ENCODE measurements at regions not wholly inside any gene's neighbourhood (a gene's known extent, or its start where the extent isn't known, plus 50 kb on each side); places are given as distances from the start of the nearest gene placed in this dataset.
"Not testable (repeated sequence)": the region's sequence is repeated elsewhere in the genome, so short reads cannot be mapped to it uniquely, and the experiment has no call there.

- TF ChIP-seq CTCF (IDR thresholded peaks at IDR 0.05; ENCODE audit: low read depth, low read length, missing control alignments) = no peak
- no peak overlapping the region for H3K4me3 ChIP-seq (ENCODE audit: low read depth, low read length)
- no peak for DNase-seq (ENCODE audit: low read depth)
Observed at GRCh38 chr2:144796164-144796563, 276.2 kb upstream of the ZEB2 start.

- no peak overlapping the region for H3K4me3 ChIP-seq (ENCODE audit: low read depth, low read length)
- TF ChIP-seq CTCF (IDR thresholded peaks at IDR 0.05; ENCODE audit: low read depth, low read length, missing control alignments) = no peak
- no peak for DNase-seq (ENCODE audit: low read depth)
Observed at GRCh38 chr2:144785253-144785652, 265.3 kb upstream of the ZEB2 start.

GRCh38 chr2:144780983-144781382, 261.1 kb upstream of the ZEB2 start:
- no peak overlapping the region for H3K4me3 ChIP-seq (ENCODE audit: low read depth, low read length)
- TF ChIP-seq CTCF (IDR thresholded peaks at IDR 0.05; ENCODE audit: low read depth, low read length, missing control alignments) = no peak
- DNase-seq (ENCODE audit: low read depth) = no peak

- TF ChIP-seq CTCF (IDR thresholded peaks at IDR 0.05; ENCODE audit: low read depth, low read length, missing control alignments) = no peak
- no peak overlapping the region for H3K4me3 ChIP-seq (ENCODE audit: low read depth, low read length)
- DNase-seq (ENCODE audit: low read depth) = no peak
Observed at GRCh38 chr2:144776766-144777165, 256.8 kb upstream of the ZEB2 start.

- H3K4me3 ChIP-seq (ENCODE audit: low read depth, low read length) = no peak overlapping the region
- no peak for TF ChIP-seq CTCF (IDR thresholded peaks at IDR 0.05; ENCODE audit: low read depth, low read length, missing control alignments)
- no peak for DNase-seq (ENCODE audit: low read depth)
Observed at GRCh38 chr2:144774809-144775208, 254.9 kb upstream of the ZEB2 start.

- DNase-seq (ENCODE audit: low read depth) = no peak
- TF ChIP-seq CTCF (IDR thresholded peaks at IDR 0.05; ENCODE audit: low read depth, low read length, missing control alignments) = no peak
Observed at GRCh38 chr2:144771348-144771747, 251.4 kb upstream of the ZEB2 start.

GRCh38 chr2:144770616-144771230, 250.8 kb upstream of the ZEB2 start:
- TF ChIP-seq CTCF (IDR thresholded peaks at IDR 0.05; ENCODE audit: low read depth, low read length, missing control alignments) = no peak
- DNase-seq (ENCODE audit: low read depth) = no peak
- H3K4me3 ChIP-seq (ENCODE audit: low read depth, low read length) = no peak overlapping the region

More at GRCh38 chr2:144771348-144771747, 251.4 kb upstream of the ZEB2 start:
- no peak overlapping the region for H3K4me3 ChIP-seq (ENCODE audit: low read depth, low read length)

- not testable (repeated sequence) for DNase-seq (ENCODE audit: low read depth); H3K4me3 ChIP-seq (ENCODE audit: low read depth, low read length)
Observed at GRCh38 chr2:144760939-144761338, 241.0 kb upstream of the ZEB2 start.

All from GM12864 (cell line).